GM23248 (cell line): ENCODE measurements at regions not wholly inside any gene's neighbourhood (a gene's known extent, or its start where the extent isn't known, plus 50 kb on each side); places are given as distances from the start of the nearest gene placed in this dataset.
A peak's percentile ranks its signal among the peaks of the same experiment; 100 is the strongest.

Experiments used
- DNase-seq: peaks from one replicate; pipeline ENCODE4 v3.0.0-alpha.2; 2015
- H2AFZ ChIP-seq: fragments of 200-600 bp; sonication (generic); 2 replicates; pipeline ENCODE4 v1.6.1; 2016; ENCODE audit warnings: antibody characterized with exemption
- H3F3A ChIP-seq: fragments of 200-600 bp; sonication (generic); 2 replicates; pipeline ENCODE4 v1.6.1; 2016; ENCODE audit warnings: mild to moderate bottlenecking, antibody characterized with exemption, mixed run types; ENCODE audit not compliant: insufficient read depth
- H3K27ac ChIP-seq: fragments of 200-600 bp; sonication (generic); 2 replicates; pipeline ENCODE4 v1.5.1; 2016; ENCODE audit warnings: mild to moderate bottlenecking
- H3K27me3 ChIP-seq: fragments of 200-600 bp; sonication (generic); replicated peaks from 2 replicates; pipeline ENCODE4 v1.6.1; 2016; ENCODE audit warnings: mild to moderate bottlenecking; ENCODE audit not compliant: insufficient read depth
- H3K36me3 ChIP-seq: fragments of 200-600 bp; sonication (generic); 2 replicates; pipeline ENCODE4 v1.6.1; 2016; ENCODE audit warnings: low read depth, mild to moderate bottlenecking
- H3K4me1 ChIP-seq: fragments of 200-600 bp; sonication (generic); 2 replicates; pipeline ENCODE4 v1.6.1; 2016; ENCODE audit warnings: mild to moderate bottlenecking; ENCODE audit not compliant: insufficient read depth
- H3K4me2 ChIP-seq: fragments of 200-600 bp; sonication (generic); one replicate; pipeline ENCODE4 v1.6.1; 2016; ENCODE audit warnings: mild to moderate bottlenecking; ENCODE audit not compliant: unreplicated experiment
- H3K4me3 ChIP-seq: fragments of 200-600 bp; sonication (generic); 2 replicates; pipeline ENCODE4 v1.5.1; 2016; ENCODE audit warnings: mild to moderate bottlenecking
- H3K79me2 ChIP-seq: fragments of 200-600 bp; sonication (generic); 2 replicates; pipeline ENCODE4 v1.6.1; 2016; ENCODE audit warnings: mild to moderate bottlenecking; ENCODE audit not compliant: insufficient read depth
- H3K9ac ChIP-seq: fragments of 200-600 bp; sonication (generic); 2 replicates; pipeline ENCODE4 v1.6.1; 2016; ENCODE audit warnings: mild to moderate bottlenecking
- H3K9me2 ChIP-seq: fragments of 200-600 bp; sonication (generic); 2 replicates; pipeline ENCODE4 v1.6.1; 2016; ENCODE audit warnings: mixed run types, mild to moderate bottlenecking, moderate library complexity; ENCODE audit not compliant: insufficient read depth
- H3K9me3 ChIP-seq: fragments of 200-600 bp; sonication (generic); one replicate; pipeline ENCODE4 v1.6.1; 2017; ENCODE audit warnings: low read depth
- H4K20me1 ChIP-seq: fragments of 200-600 bp; sonication (generic); 2 replicates; pipeline ENCODE4 v1.6.0; 2016; ENCODE audit not compliant: insufficient read depth
- EZH2 ChIP-seq: fragments of 200-600 bp; sonication (generic); IDR thresholded peaks from 2 replicates; pipeline ENCODE4 v1.6.1; 2018; ENCODE audit warnings: antibody characterized with exemption, mild to moderate bottlenecking; ENCODE audit not compliant: insufficient read depth, poor library complexity, severe bottlenecking
- EZH2phosphoT487 ChIP-seq: fragments of 200-600 bp; sonication (generic); IDR thresholded peaks from 2 replicates; pipeline ENCODE4 v1.6.1; 2018; ENCODE audit warnings: antibody characterized with exemption, moderate library complexity, mild to moderate bottlenecking, low read depth; ENCODE audit not compliant: insufficient read depth
- WGBS, 2 experiments: methylation state at CpG; one replicate each; pipeline ENCODE4 v1.1.6; 2015 to 2017; ENCODE audit warnings: low lambda C conversion rate in 2 of 2, low coverage in 1 of 2; ENCODE audit errors: missing lambda C conversion rate in 2 of 2; 5-methylcytosine and 5-hydroxymethylcytosine counted together
- in situ Hi-C: fragments of 300-500 bp; cut with MboI; formaldehyde crosslinking; loops from 2 replicates; pipeline ENCODE4 v1.15.0; 2020

- in situ Hi-C loops: no loop called here
- no peak for TF ChIP-seq EZH2phosphoT487
- TF ChIP-seq EZH2: no peak
- no peak overlapping the region for H3K4me3 ChIP-seq
- no peaks in the 10 kb centered on the region for H3K4me1 ChIP-seq
- H3K9me3 ChIP-seq: no peaks in the 10 kb centered on the region
- no peaks in the 10 kb centered on the region for H3K27me3 ChIP-seq
- no peak overlapping the region for H3K27ac ChIP-seq
- whole genome bisulfite sequencing, 2 experiments: 11 to 44% methylated on average over 1 of the region's 1 CpG
- H3K4me2 ChIP-seq: no peak overlapping the region
- no peaks in the 10 kb centered on the region for H3K9me2 ChIP-seq
- H3K36me3 ChIP-seq: no peaks in the 10 kb centered on the region
- no peak overlapping the region for H3K9ac ChIP-seq
- no peaks in the 10 kb centered on the region for H3F3A ChIP-seq
- no peak overlapping the region for H2AFZ ChIP-seq
- no peak for DNase-seq
- no peaks in the 10 kb centered on the region for H4K20me1 ChIP-seq
- H3K79me2 ChIP-seq: no peaks in the 10 kb centered on the region
Measured at GRCh38 chr11:22567759-22568158, 57.9 kb downstream of the FANCF start.

- Histone ChIP-seq H2AFZ (no peak overlapping the region), H3K36me3 (no peaks in the 10 kb centered on the region), H3K4me2 (no peak overlapping the region), H3K4me3 (no peak overlapping the region), H3K27ac (no peak overlapping the region), H3K79me2 (no peaks in the 10 kb centered on the region), H3K9me2 (no peaks in the 10 kb centered on the region), H3F3A (no peaks in the 10 kb centered on the region), H4K20me1 (no peaks in the 10 kb centered on the region), H3K4me1 (no peaks in the 10 kb centered on the region), H3K9me3 (no peaks in the 10 kb centered on the region), H3K27me3 (no peaks in the 10 kb centered on the region), H3K9ac (no peak overlapping the region)
- in situ Hi-C loops: no loop called here
- DNase-seq: no peak
- 9 to 20% methylated on average over 2 of the region's 2 CpGs for WGBS, 2 experiments
- TF ChIP-seq EZH2 (no peak), EZH2phosphoT487 (no peak)
Measured at GRCh38 chr11:22566293-22566692, 59.3 kb downstream of the FANCF start.

- Histone ChIP-seq H3K9me2 (no peaks in the 10 kb centered on the region), H3K4me2 (no peak overlapping the region), H3K27me3 (no peaks in the 10 kb centered on the region), H3K36me3 (no peaks in the 10 kb centered on the region), H4K20me1 (no peaks in the 10 kb centered on the region), H3K27ac (no peak overlapping the region), H3K4me3 (no peak overlapping the region), H3K79me2 (no peaks in the 10 kb centered on the region), H3K4me1 (no peaks in the 10 kb centered on the region), H3K9me3 (no peaks in the 10 kb centered on the region), H2AFZ (no peak overlapping the region), H3K9ac (no peak overlapping the region), H3F3A (no peaks in the 10 kb centered on the region)
- 51 to 55% methylated on average over 2 of the region's 2 CpGs for WGBS, 2 experiments
- in situ Hi-C loops: no loop called here
- no peak for DNase-seq
- TF ChIP-seq EZH2 (no peak), EZH2phosphoT487 (no peak)
Measured at GRCh38 chr11:22561283-22561682, 64.3 kb downstream of the FANCF start.

- no peak overlapping the region for H3K4me3 ChIP-seq
- H3K4me2 ChIP-seq: no peak overlapping the region
- H3K79me2 ChIP-seq: no peaks in the 10 kb centered on the region
- no peaks in the 10 kb centered on the region for H3K9me2 ChIP-seq
- no peak overlapping the region for H2AFZ ChIP-seq
- in situ Hi-C loops: no loop called here
- H3K4me1 ChIP-seq: no peaks in the 10 kb centered on the region
- no peaks in the 10 kb centered on the region for H3K9me3 ChIP-seq
- no peaks in the 10 kb centered on the region for H4K20me1 ChIP-seq
- no peaks in the 10 kb centered on the region for H3K36me3 ChIP-seq
- DNase-seq: no peak
- H3K27ac ChIP-seq: no peak overlapping the region
- no peak overlapping the region for H3K9ac ChIP-seq
- WGBS, 2 experiments: 8 to 12% methylated on average over 2 of the region's 2 CpGs
- TF ChIP-seq EZH2phosphoT487: no peak
- TF ChIP-seq EZH2: no peak
- no peaks in the 10 kb centered on the region for H3F3A ChIP-seq
- H3K27me3 ChIP-seq: no peaks in the 10 kb centered on the region
Measured at GRCh38 chr11:22559416-22559815, 66.2 kb downstream of the FANCF start.

- in situ Hi-C loops: no loop called here
- Histone ChIP-seq H3K79me2 (no peaks in the 10 kb centered on the region), H3K4me2 (no peak overlapping the region), H3K9me3 (no peaks in the 10 kb centered on the region), H3K9me2 (no peaks in the 10 kb centered on the region), H3K9ac (no peak overlapping the region), H3K4me3 (no peak overlapping the region), H3K27me3 (no peaks in the 10 kb centered on the region), H2AFZ (no peak overlapping the region), H3K36me3 (no peaks in the 10 kb centered on the region), H4K20me1 (no peaks in the 10 kb centered on the region), H3F3A (no peaks in the 10 kb centered on the region), H3K27ac (no peak overlapping the region), H3K4me1 (no peaks in the 10 kb centered on the region)
- 36 to 42% methylated on average over 4 of the region's 4 CpGs for WGBS, 2 experiments
- TF ChIP-seq EZH2phosphoT487 (no peak), EZH2 (no peak)
- peak; percentile 48 for DNase-seq
Measured at GRCh38 chr11:22558664-22559063, 67.0 kb downstream of the FANCF start.
